CD14-positive monocyte (primary cell): ENCODE measurements at regions not wholly inside any gene's neighbourhood (a gene's known extent, or its start where the extent isn't known, plus 50 kb on each side); places are given as distances from the start of the nearest gene placed in this dataset.

ENCODE experiments used
- DNase-seq, 3 donors: peaks; one replicate each; pipeline ENCODE4 v3.0.0-alpha.2; 2011 to 2022
- H2AFZ ChIP-seq: 2 replicates; pipeline ENCODE4 v1.6.0; 2012; ENCODE audit warnings: mild to moderate bottlenecking, low read depth, low read length, inconsistent platforms; ENCODE audit not compliant: insufficient read depth, poor library complexity, severe bottlenecking
- H3K27ac ChIP-seq, 2 donors: 1 replicate in 1 of 2; 2 replicates in 1 of 2; pipeline ENCODE4 v1.5.1; 2012 to 2013; ENCODE audit warnings: low read length in 2 of 2, control low read depth in 1 of 2, inconsistent platforms in 1 of 2, low read depth in 1 of 2, mild to moderate bottlenecking in 1 of 2
- H3K27me3 ChIP-seq, 2 donors: one replicate each; pipeline versions ENCODE4 v1.6.0 to v1.6.1; 2011 to 2013; ENCODE audit warnings: low read length in 2 of 2; ENCODE audit not compliant: control insufficient read depth in 2 of 2, insufficient read depth in 2 of 2
- H3K36me3 ChIP-seq, 2 donors: replicated peaks in 1 of 2; 1 replicate in 1 of 2; 2 replicates in 1 of 2; pipeline versions ENCODE4 v1.5.1 to v1.6.1; 2012 to 2013; ENCODE audit warnings: low read length in 2 of 2, control low read depth in 1 of 2, inconsistent platforms in 1 of 2, mild to moderate bottlenecking in 1 of 2; ENCODE audit not compliant: insufficient read depth in 2 of 2, control insufficient read depth in 1 of 2
- H3K4me1 ChIP-seq, 2 donors: 1 replicate in 1 of 2; 2 replicates in 1 of 2; pipeline versions ENCODE4 v1.5.1 to v1.6.1; 2012 to 2013; ENCODE audit warnings: low read length in 2 of 2, control low read depth in 1 of 2, inconsistent platforms in 1 of 2, mild to moderate bottlenecking in 1 of 2, moderate library complexity in 1 of 2; ENCODE audit not compliant: insufficient read depth in 2 of 2, control insufficient read depth in 1 of 2
- H3K4me2 ChIP-seq: replicated peaks from 2 replicates; pipeline ENCODE3; 2012; ENCODE audit warnings: low read length, moderate library complexity, mild to moderate bottlenecking; ENCODE audit not compliant: poor library complexity, severe bottlenecking; ENCODE audit errors: extremely low read depth
- H3K4me3 ChIP-seq, 3 experiments: fragments of 200-600 bp in 1 of 3; sonication (generic) in 1 of 3; replicated peaks in 1 of 3; 1 replicate in 2 of 3; 2 replicates in 1 of 3; pipeline ENCODE4 v1.5.1; 2011 to 2013; ENCODE audit warnings: low read length in 3 of 3, mild to moderate bottlenecking in 3 of 3, control low read depth in 2 of 3, low read depth in 2 of 3, inconsistent platforms in 1 of 3, moderate library complexity in 1 of 3
- H3K79me2 ChIP-seq: 2 replicates; pipeline ENCODE4 v1.6.0; 2012; ENCODE audit warnings: mild to moderate bottlenecking, control low read depth, inconsistent platforms, low read length, moderate library complexity; ENCODE audit not compliant: insufficient read depth
- H3K9ac ChIP-seq: 2 replicates; pipeline ENCODE4 v1.6.0; 2017; ENCODE audit warnings: low read length, mild to moderate bottlenecking; ENCODE audit not compliant: insufficient read depth, poor library complexity, severe bottlenecking
- H3K9me3 ChIP-seq, 2 donors: replicated peaks in 1 of 2; 1 replicate in 1 of 2; 2 replicates in 1 of 2; pipeline versions ENCODE4 v1.5.1 to v1.6.1; 2012 to 2013; ENCODE audit warnings: low read length in 2 of 2, control low read depth in 1 of 2; ENCODE audit not compliant: control insufficient read depth in 1 of 2, insufficient read depth in 1 of 2
- H4K20me1 ChIP-seq: 2 replicates; pipeline ENCODE4 v1.6.0; 2012; ENCODE audit warnings: mild to moderate bottlenecking, low read length, control low read depth, moderate library complexity; ENCODE audit not compliant: insufficient read depth
- H3K27ac Mint-ChIP-seq, 7 donors: one replicate each; pipeline ENCODE4 v1.8.0; 2020; ENCODE audit warnings: mild to moderate bottlenecking in 7 of 7, mixed read lengths in 7 of 7, moderate library complexity in 6 of 7, inconsistent platforms in 2 of 7
- H3K27me3 Mint-ChIP-seq, 3 donors: one replicate each; pipeline ENCODE4 v1.8.0; 2021 to 2022; ENCODE audit warnings: low read depth in 3 of 3, mild to moderate bottlenecking in 3 of 3, mixed read lengths in 3 of 3, moderate library complexity in 3 of 3, inconsistent platforms in 1 of 3
- H3K36me3 Mint-ChIP-seq, 2 donors: one replicate each; pipeline ENCODE4 v1.8.0; 2020; ENCODE audit warnings: mixed read lengths in 2 of 2, inconsistent platforms in 1 of 2, mild to moderate bottlenecking in 1 of 2
- H3K4me1 Mint-ChIP-seq: one replicate; pipeline ENCODE4 v1.8.0; 2020; ENCODE audit warnings: mild to moderate bottlenecking, mixed read lengths
- H3K4me3 Mint-ChIP-seq, 2 donors: one replicate each; pipeline ENCODE4 v1.8.0; 2020; ENCODE audit warnings: mild to moderate bottlenecking in 2 of 2, mixed read lengths in 2 of 2, moderate library complexity in 1 of 2
- H3K9me3 Mint-ChIP-seq, 7 donors: one replicate each; pipeline ENCODE4 v1.8.0; 2020 to 2022; ENCODE audit warnings: mixed read lengths in 7 of 7, mild to moderate bottlenecking in 6 of 7, moderate library complexity in 6 of 7, inconsistent platforms in 2 of 7
- CTCF ChIP-seq: fragments of 200-600 bp; IDR thresholded peaks from one replicate; pipeline ENCODE4 v1.8.0; 2022; ENCODE audit warnings: antibody characterized with exemption, mild to moderate bottlenecking
- WGBS: methylation state at CpG from one replicate; pipeline ENCODE4 v1.1.5; 2013; ENCODE audit warnings: missing lambda C conversion rate; ENCODE audit not compliant: insufficient coverage; 5-methylcytosine and 5-hydroxymethylcytosine counted together
- intact Hi-C, 2 donors: fragments of 100-400 bp; cut with micrococcal nuclease; formaldehyde crosslinking; loops; one replicate each; pipeline versions ENCODE4 v1.15.0 to v1.15.1; 2023

DNA sequence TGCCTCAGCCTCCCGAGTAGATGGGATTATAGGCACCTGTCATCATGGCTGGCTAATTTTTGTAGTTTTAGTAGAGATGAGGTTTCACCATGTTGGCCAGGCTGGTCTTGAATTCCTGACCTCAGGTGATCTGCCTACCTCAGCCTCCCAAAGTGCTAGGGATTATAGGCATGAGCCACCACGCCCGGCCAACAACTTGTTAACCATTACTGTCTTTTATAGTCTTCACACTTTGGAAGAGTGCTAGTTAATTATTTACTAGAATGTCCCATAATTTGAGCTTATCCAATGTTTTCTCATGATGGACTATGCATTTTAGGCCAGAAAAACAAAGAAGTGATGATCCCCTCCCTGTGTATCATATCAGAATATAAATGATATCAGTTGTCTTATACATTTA is 288.6 kb upstream of the CBLB start:
- no peak for TF ChIP-seq CTCF
- peaks cover 2 to 10% (median 7%) of the 10 kb centered on the region in 7 donors for H3K9me3 Mint-ChIP-seq
- Histone ChIP-seq H3K4me3 (no peak overlapping the region), H3K4me1 (no peaks in the 10 kb centered on the region), H2AFZ (no peak overlapping the region), H3K9me3 (no peaks in the 10 kb centered on the region), H3K27ac (no peak overlapping the region), H3K36me3 (no peaks in the 10 kb centered on the region), H3K4me2 (no peak overlapping the region), H3K27me3 (no peaks in the 10 kb centered on the region), H3K9ac (no peak overlapping the region), H4K20me1 (no peaks in the 10 kb centered on the region), H3K79me2 (no peaks in the 10 kb centered on the region)
- no peaks in the 10 kb centered on the region for H3K36me3 Mint-ChIP-seq
- H3K27ac Mint-ChIP-seq, result no peak overlapping the region
- WGBS, result no CpG with 5 or more reads among the region's 3 CpGs
- no peak for DNase-seq
- no peaks in the 10 kb centered on the region for H3K4me1 Mint-ChIP-seq
- no peak overlapping the region for H3K4me3 Mint-ChIP-seq
- intact Hi-C loops, result no loop called here
- peaks cover 0 to 3% (median 0%) of the 10 kb centered on the region in 3 donors for H3K27me3 Mint-ChIP-seq

DNA sequence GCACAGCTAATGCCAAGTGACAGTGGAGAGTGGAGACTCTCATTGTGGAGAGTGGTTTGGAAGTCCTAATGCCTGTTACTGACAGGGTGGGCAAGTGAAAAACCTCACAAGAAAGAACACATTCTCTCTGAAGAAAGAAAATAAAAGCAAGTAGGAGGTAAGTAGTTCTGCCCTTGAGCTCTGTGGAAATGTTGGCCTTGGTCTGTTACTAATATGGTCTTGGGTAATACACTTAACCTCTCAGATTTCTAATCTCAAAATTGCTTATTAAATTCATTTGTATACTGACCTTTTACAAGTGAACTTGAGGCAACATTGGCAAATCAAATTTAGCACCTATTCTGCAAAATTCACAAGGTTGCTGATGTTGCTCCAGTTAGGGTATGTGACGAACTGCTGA is 291.6 kb upstream of the CBLB start:
- H2AFZ ChIP-seq, result no peak overlapping the region
- no peaks in the 10 kb centered on the region for H4K20me1 ChIP-seq
- H3K4me1 Mint-ChIP-seq, result no peaks in the 10 kb centered on the region
- no peak overlapping the region for H3K4me2 ChIP-seq
- WGBS, result no CpG with 5 or more reads among the region's 1 CpG
- H3K36me3 Mint-ChIP-seq, result no peaks in the 10 kb centered on the region
- intact Hi-C loops, result no loop called here
- no peak for DNase-seq
- no peaks in the 10 kb centered on the region for H3K27me3 Mint-ChIP-seq
- peaks cover 5 to 16% (median 8%) of the 10 kb centered on the region in 7 donors for H3K9me3 Mint-ChIP-seq
- H3K27ac Mint-ChIP-seq, result no peak overlapping the region
- no peak for TF ChIP-seq CTCF
- H3K9me3 ChIP-seq, result no peaks in the 10 kb centered on the region
- no peak overlapping the region for H3K9ac ChIP-seq
- H3K4me3 ChIP-seq, result no peak overlapping the region
- no peak overlapping the region for H3K4me3 Mint-ChIP-seq
- no peaks in the 10 kb centered on the region for H3K79me2 ChIP-seq
- H3K4me1 ChIP-seq, result no peaks in the 10 kb centered on the region
- no peaks in the 10 kb centered on the region for H3K36me3 ChIP-seq
- no peak overlapping the region for H3K27ac ChIP-seq
- no peaks in the 10 kb centered on the region for H3K27me3 ChIP-seq
